Thyroid gland (tissue), 4 donors: ENCODE measurements at regions not wholly inside any gene's neighbourhood (a gene's known extent, or its start where the extent isn't known, plus 50 kb on each side); places are given as distances from the start of the nearest gene placed in this dataset.
"Not testable (repeated sequence)": the region's sequence is repeated elsewhere in the genome, so short reads cannot be mapped to it uniquely, and the experiment has no call there.

Experiments used
- DNase-seq, 2 donors: peaks; one replicate each; pipeline ENCODE4 v3.0.0-alpha.2; 2019
- H3K27ac ChIP-seq, 3 donors: fragments of 200-600 bp; sonication (generic); 1 replicate in 2 of 3; 2 replicates in 1 of 3; pipeline ENCODE4 v1.5.1; 2016 to 2019; ENCODE audit warnings: mild to moderate bottlenecking in 1 of 3, moderate library complexity in 1 of 3
- H3K27me3 ChIP-seq: fragments of 200-600 bp; sonication (generic); one replicate; pipeline ENCODE4 v1.5.1; 2019
- H3K36me3 ChIP-seq, 2 donors: fragments of 200-600 bp; sonication (generic); one replicate each; pipeline ENCODE4 v1.5.1; 2016 to 2019
- H3K4me1 ChIP-seq, 2 donors: fragments of 200-600 bp; sonication (generic); one replicate each; pipeline ENCODE4 v1.5.1; 2017 to 2019
- H3K4me3 ChIP-seq, 3 donors: fragments of 200-600 bp; sonication (generic); replicated peaks in 1 of 3; 1 replicate in 2 of 3; 2 replicates in 1 of 3; pipeline ENCODE4 v1.5.1; 2016; ENCODE audit warnings: mild to moderate bottlenecking in 1 of 3
- H3K9me3 ChIP-seq: fragments of 200-600 bp; sonication (generic); one replicate; pipeline ENCODE4 v1.5.1; 2017
- CTCF ChIP-seq, 6 experiments: fragments of 200-600 bp in 3 of 6; fragments of 450-650 bp in 3 of 6; sonication (generic) in 3 of 6; IDR thresholded peaks; one replicate each; pipeline ENCODE4 v1.5.1; 2016 to 2019; ENCODE audit warnings: antibody characterized with exemption in 6 of 6, mild to moderate bottlenecking in 2 of 6, inconsistent platforms in 1 of 6, moderate library complexity in 1 of 6
- POLR2A ChIP-seq, 2 donors: fragments of 450-650 bp; IDR thresholded peaks; one replicate each; pipeline ENCODE4 v1.6.1; 2017; ENCODE audit warnings: antibody characterized with exemption in 2 of 2, mild to moderate bottlenecking in 2 of 2, moderate library complexity in 1 of 2
- WGBS, 2 donors: methylation state at CpG; one replicate each; pipeline ENCODE4 v1.1.5; 2017; 5-methylcytosine and 5-hydroxymethylcytosine counted together
- intact Hi-C: fragments of 100-400 bp; cut with DNase I; formaldehyde crosslinking; loops from one replicate; pipeline ENCODE4 v1.15.1; 2023

DNA sequence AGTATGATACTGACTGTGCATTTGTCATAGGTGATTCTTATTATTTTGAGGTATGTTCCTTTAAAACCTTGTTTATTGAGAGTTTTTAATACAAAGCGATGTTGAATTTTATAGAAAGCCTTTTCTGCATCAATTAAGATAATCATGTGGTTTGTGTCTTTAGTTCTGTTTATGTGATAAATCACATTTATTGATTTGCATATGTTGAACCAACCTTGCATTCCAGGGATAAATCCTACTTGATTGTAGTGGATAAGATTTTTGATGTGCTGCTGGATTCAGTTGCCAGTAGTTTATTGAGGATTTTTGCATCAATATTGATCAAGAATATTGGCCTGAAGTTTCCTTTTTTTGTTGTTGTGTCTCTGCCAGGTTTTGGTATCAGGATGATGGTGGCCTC is 158.0 kb downstream of the CENPF start:
- Histone ChIP-seq H3K27me3 (no peaks in the 10 kb centered on the region), H3K27ac (no peak overlapping the region), H3K4me3 (no peak overlapping the region), H3K36me3 (no peaks in the 10 kb centered on the region), H3K4me1 (no peaks in the 10 kb centered on the region), H3K9me3 (no peaks in the 10 kb centered on the region)
- TF ChIP-seq CTCF (IDR thresholded peaks at IDR 0.05) (no peak), POLR2A (IDR thresholded peaks at IDR 0.05) (no peak)
- intact Hi-C loops: no loop called here
- no peak for DNase-seq
- WGBS, 2 donors: 80 to 91% methylated on average over 1 of the region's 1 CpG

DNA sequence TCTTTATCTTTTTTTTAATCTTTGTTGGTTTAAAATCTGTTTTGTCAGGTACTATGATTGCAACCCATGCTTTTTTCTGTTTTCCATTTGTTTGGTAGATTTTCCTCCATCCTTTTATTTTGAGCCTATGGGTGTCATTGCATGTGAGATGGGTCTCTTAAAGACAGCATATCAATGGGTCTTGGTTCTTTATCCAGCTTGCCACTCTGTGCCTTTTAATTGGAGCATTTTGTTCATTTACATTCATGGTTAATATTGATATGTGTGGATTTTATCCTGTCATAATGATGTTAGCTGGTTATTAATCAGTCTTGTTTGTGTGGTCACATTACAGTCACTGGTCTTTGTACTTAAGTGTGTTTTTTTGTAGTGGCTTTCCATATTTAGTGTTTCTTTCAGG is 159.9 kb downstream of the CENPF start:
- no peak overlapping the region for H3K27ac ChIP-seq
- H3K4me3 ChIP-seq: no peak overlapping the region
- no peaks in the 10 kb centered on the region for H3K9me3 ChIP-seq
- TF ChIP-seq CTCF (IDR thresholded peaks at IDR 0.05): no peak
- TF ChIP-seq POLR2A (IDR thresholded peaks at IDR 0.05): no peak
- intact Hi-C loops: no loop called here
- DNase-seq: no peak
- no peaks in the 10 kb centered on the region for H3K4me1 ChIP-seq
- no peaks in the 10 kb centered on the region for H3K36me3 ChIP-seq
- no peaks in the 10 kb centered on the region for H3K27me3 ChIP-seq

DNA sequence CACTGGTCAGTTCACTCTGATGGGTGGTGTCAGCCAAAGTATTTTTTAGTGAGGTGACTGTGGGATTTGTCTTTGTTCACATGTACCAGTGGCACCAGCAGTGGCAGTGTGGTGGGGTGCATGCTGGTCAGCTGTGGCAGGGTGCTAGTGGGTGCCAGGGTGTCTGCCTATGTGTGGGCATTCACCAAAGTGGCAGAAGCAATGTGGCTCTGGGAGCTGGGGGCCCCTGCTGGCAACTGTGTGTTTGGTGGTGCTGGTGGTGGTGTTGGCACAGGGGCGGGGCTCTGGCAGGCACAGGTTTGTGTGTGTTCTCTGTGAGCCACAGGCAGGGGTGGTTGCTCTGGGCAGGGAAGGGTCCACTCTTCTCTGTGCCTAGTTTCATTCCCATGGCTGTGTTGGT is 161.5 kb downstream of the CENPF start:
- Histone ChIP-seq H3K4me1 (no peaks in the 10 kb centered on the region), H3K9me3 (no peaks in the 10 kb centered on the region), H3K27ac (no peak overlapping the region), H3K4me3 (no peak overlapping the region), H3K27me3 (no peaks in the 10 kb centered on the region), H3K36me3 (no peaks in the 10 kb centered on the region)
- no peak for DNase-seq
- TF ChIP-seq POLR2A (IDR thresholded peaks at IDR 0.05) (no peak), CTCF (IDR thresholded peaks at IDR 0.05) (no peak)
- intact Hi-C loops: no loop called here
- WGBS, 2 donors: no CpG with 5 or more reads among the region's 1 CpG

GRCh38 chr1:214767221-214767620 is 164.2 kb downstream of the CENPF start:
- H3K36me3 ChIP-seq: no peaks in the 10 kb centered on the region
- H3K4me1 ChIP-seq: no peaks in the 10 kb centered on the region
- H3K4me3 ChIP-seq: no peak overlapping the region
- H3K9me3 ChIP-seq: no peaks in the 10 kb centered on the region
- no peak overlapping the region for H3K27ac ChIP-seq
- no peaks in the 10 kb centered on the region for H3K27me3 ChIP-seq
- TF ChIP-seq CTCF (IDR thresholded peaks at IDR 0.05) (no peak), POLR2A (IDR thresholded peaks at IDR 0.05) (no peak)
- no peak for DNase-seq
- intact Hi-C loops: no loop called here

- H3K36me3 ChIP-seq, intact Hi-C loops, H3K4me3 ChIP-seq, H3K9me3 ChIP-seq, DNase-seq, H3K4me1 ChIP-seq, H3K27ac ChIP-seq, H3K27me3 ChIP-seq: not testable (repeated sequence)
Measured at GRCh38 chr1:214769666-214770065, 166.7 kb downstream of the CENPF start.

- TF ChIP-seq CTCF (IDR thresholded peaks at IDR 0.05) (no peak), POLR2A (IDR thresholded peaks at IDR 0.05) (no peak)
- no peaks in the 10 kb centered on the region for H3K4me1 ChIP-seq
- H3K4me3 ChIP-seq: no peak overlapping the region
- intact Hi-C loops: no loop called here
- no peaks in the 10 kb centered on the region for H3K9me3 ChIP-seq
- H3K36me3 ChIP-seq: no peaks in the 10 kb centered on the region
- H3K27ac ChIP-seq: no peak overlapping the region
- H3K27me3 ChIP-seq: no peaks in the 10 kb centered on the region
- 94 to 95% methylated on average over 3 of the region's 3 CpGs for WGBS, 2 donors
- no peak for DNase-seq
Measured at GRCh38 chr1:214777364-214777763, 174.4 kb downstream of the CENPF start.
